HG03457 (cell line): ENCODE measurements at regions not wholly inside any gene's neighbourhood (a gene's known extent, or its start where the extent isn't known, plus 50 kb on each side); places are given as distances from the start of the nearest gene placed in this dataset.

Source experiments
- ATAC-seq: cut with Tn5 transposase; IDR thresholded peaks from one replicate; pipeline ENCODE4 v1.9.1; 2021; ENCODE audit warnings: moderate number of reproducible peaks; ENCODE audit not compliant: unreplicated experiment

DNA sequence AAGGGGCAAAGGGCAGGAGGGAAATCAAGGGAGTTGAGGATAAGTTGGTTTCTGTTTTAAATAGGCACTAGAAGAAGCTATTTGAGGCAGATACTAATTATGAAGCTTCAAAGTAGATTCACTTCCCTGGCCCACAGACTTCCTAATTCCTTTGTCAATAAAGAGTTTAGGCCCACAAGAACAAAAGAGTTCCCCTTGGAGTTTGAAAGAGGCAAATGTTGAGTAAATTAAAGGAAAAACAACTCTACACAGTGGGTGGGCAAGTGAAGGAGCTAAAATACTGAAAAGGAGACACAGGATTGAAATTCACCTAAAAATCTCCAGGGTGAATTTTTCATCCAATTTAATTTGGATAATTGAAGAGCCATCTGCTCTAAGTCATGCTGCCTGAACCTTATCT, 411.7 kb upstream of the RORA start:
- ATAC-seq = no peak

DNA sequence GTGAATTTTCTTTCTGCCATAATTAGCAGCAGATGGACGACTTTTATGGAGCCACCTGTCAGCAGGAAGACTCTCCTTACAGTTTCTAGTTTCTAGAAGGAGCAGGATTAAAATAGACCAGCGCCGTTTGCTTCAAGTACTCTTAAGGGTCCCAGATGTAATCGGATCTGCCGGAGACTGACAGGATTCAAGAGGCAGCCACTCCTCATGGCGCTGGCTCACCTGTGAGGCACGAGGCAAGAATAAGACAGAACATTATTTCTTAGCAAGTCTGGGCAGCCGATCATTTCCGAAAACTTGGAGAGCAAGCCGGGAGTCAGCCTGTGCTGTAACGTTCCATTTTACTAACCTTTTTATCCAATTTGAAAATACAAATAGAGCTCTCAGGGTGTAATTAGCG, 410.4 kb upstream of the RORA start:
- no peak for ATAC-seq

DNA sequence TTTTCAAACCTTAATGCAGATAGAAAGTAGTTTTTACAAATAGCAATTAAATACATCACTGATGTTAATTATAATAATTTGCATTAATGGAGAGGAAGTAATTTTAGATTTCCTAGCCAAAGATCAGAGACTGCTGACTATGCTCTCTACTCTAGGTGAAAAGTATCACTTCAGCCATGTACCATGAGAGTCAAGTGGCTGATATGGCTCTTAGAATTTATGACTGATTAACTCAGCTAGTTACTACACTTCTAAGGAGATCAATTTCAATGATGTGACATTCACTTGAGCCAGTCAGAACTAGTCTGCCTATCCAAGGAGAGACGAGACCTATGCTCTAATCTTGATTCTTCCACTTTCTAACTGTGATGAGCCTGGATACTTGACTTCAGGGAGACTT, 405.7 kb upstream of the RORA start:
- no peak for ATAC-seq

DNA sequence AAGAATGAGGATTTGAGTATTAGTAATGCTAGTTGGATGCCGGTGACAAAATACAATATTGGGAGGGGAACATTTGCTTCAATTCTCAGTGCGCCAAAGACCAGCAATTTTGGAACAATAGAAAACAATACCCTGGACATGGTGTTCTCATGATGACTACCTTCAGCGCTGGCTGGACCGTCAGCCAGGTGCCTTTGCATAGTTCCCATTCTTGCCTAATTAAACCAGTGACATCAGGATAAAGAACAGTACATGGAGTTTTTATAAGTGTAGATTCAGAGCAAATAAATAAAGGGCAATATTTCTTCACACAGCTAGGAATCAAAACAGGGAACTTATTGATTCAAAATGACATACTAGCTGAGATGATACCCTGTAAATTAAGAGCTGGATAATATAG, 404.8 kb upstream of the RORA start:
- ATAC-seq = no peak

DNA sequence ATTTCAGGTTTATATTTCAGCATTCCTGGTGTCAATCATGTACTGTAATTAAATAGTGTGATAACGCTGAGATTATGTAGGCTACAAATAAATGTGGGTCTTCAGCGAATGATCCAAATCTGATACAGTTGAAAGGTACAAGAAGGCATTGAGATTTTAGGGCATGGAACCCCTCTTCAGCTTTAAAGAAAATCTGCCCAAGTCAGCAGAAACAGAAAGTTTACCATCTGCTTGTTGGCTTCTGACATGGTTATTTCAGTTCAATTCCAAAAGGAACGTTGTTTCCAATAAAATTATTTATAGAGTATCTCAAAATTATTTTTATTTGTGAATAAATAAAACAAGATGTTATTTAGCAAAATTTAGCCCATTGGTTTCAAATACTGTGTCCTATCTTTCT, 400.2 kb upstream of the RORA start:
- no peak for ATAC-seq

DNA sequence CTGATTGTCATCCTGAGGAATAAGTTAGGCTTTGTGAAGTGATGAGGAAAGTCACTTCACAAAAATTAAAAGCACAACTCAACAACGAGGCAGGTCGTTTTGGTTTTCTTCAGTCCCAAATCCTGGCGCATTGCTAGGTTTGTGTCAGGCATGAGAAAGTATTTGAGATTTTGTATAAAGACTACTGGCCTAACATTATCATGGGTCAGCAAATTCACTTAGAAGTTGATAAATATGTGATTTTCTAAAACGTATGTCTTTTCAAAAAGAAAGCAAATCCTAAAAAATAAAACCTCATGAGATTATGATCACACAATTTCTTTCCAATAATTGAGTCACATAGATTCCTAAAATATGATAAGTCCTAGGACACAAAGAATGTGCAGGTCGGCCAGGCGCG, 395.8 kb upstream of the RORA start:
- no peak for ATAC-seq

DNA sequence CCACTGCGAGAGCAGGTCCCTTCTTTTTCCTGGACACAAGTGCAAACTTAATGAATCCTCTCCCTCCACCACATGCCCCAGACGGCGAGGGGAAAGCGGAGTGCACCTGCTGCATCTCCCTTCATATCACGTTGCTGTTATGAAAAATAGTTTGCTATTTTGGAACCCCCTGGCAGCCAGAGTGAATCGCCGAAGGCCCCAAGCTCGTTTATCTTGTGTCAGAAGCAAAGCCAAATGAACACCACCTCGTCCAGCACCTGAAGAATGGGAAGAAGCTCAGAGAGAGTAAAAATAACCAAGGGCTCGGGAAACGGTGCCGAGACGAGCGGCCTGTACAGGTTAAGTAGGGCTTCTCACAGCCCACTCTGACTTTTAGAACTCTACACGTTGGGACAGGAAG, 394.6 kb upstream of the RORA start:
- ATAC-seq = no peak

DNA sequence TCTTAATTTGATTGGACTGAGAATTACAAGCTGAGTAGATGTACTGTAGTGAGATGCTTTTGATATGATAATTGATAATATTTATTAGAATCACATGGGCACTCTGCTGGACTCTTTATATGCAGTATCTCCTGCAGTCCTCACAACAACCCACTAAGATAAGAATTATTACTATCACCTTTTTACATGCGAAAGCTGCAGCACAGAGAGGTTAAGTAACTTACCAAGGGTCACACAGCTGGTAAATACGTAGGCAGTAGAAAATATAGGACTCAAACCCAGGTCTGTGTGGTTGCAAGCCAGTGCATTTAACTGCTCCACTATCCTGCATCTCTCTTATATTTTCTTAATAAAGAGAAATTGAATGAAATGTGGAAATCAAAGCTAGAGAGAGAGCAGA, 392.8 kb upstream of the RORA start:
- ATAC-seq = no peak

DNA sequence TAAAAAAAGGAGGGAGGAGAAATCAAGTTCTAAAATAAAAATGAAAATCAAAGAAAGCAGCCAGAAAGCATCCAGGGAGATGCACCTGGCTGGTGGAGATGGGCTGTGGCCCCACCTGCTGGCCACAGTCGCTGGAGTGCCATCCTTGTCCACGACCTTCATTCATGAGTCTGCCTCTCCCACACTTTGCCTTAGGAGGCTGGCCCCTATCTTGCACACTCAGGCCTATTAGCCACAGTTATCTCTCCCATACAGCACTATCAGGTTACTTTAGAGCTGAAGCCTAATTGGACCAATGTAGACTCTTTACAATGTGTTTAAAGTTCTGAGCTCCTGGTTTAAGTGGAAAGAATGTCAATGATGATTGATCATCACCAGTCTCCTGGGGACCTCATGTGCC, 392.0 kb upstream of the RORA start:
- ATAC-seq = no peak

DNA sequence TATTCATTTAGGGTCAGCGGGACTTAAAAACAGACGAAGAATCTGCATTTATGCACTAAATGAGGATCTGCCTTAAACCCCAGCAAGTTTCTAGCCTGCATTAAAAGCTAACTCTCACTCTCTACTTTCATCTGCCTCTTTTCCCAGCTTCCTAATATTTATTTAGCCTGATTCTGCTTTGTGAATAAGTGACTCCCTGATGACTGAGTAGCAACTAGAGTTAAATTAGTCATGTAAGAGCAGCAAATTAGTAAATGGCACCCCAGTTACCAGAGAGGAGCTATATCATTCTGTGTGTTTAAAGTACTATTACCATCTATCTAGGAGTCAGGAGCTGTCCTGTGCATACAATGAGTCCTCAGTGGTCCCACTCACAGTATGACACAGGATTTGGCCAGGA, 391.0 kb upstream of the RORA start:
- no peak for ATAC-seq

DNA sequence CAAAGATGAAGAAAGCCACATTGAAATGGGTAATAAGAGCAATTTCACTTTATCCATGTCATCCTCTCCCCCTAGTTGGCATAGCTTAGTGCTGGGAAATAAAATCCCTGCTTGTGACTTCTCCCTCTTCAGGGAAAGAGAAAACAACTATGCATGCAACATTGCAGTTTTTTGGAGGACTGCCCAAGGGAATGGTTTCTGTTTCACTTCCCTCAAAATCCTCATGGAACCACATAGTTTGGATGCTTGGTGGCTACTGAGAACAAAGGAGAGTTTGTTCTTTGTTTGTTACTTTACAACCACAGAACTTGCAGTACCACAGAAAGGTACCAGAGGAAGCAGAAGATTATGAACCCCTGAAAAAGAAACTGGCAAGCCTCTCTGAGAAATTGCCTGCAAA, 384.6 kb upstream of the RORA start:
- ATAC-seq = no peak

DNA sequence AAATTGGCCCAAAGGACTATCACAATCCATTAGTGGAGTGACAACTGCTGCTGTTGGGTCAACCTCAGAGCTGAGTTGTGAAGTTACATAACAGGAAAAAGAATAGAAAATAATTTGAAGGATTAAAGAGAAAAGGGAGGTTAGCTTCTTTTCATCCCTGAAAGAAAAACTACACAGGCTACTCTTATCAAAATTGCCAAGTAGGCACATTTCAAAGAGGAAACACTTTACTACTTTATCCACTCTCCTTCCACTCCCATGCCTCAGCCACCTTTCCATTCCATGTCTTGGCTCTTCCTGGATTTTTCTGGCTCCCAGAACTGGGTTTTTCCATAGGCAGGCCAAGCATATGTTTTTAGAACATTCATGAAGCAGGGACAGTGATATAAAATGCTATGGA, 384.0 kb upstream of the RORA start:
- no peak for ATAC-seq

DNA sequence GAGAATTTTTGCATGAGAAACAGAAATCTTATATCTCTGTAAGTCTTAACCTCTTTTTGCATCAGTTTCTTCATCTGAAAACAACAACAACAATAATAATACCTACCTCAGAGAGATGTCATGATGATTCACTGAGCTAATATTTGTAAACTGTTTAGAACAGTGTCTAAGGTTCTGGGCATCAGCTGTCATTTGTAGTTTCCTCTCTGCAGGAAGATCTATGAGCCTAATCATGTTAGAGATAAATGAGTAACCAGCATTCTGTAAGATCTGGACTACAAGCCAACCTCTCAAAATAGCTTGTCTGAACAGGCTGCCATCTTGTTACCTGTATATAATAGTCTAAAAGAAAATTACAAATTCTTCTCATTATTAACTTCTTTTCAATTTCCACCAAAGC, 383.0 kb upstream of the RORA start:
- ATAC-seq = no peak

DNA sequence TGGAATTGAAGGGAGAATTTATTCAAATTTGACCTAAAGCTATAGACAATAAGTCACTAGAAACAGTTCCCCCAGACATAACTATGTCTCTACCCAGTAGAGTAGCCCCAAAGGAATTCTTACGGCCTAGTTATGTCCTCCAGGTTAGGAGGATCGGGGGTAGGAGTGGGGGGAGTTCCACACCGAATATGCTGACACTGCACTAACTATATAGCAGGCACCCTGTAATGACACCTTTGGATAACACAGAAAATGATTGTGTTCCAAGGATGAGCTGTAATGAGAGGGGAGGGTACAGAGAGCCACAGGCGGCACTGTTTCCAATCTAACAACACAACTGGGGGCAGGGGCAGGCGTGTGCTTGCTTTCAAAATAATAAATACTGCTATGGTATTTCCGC, 376.2 kb upstream of the RORA start:
- no peak for ATAC-seq

DNA sequence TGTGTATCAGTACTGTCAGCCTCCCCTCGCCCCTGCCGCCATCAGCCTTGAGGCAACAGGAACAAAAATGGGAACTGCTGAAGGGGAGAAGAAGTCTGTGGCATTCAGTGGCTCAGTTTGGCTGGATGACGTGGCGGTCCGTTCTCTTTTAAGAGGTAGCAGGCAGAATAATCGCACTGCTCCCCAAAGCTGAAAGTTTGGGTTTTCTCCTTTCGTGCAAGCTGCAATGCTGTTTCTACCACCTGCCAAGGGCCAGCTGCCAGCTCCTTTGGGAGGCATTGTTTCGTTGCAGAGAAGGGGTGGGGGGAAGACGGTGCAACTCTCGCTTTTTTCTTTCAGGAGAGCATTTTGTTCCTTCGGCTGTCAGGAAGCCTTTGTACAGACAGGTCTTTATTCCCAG, 369.6 kb upstream of the RORA start:
- ATAC-seq = no peak

DNA sequence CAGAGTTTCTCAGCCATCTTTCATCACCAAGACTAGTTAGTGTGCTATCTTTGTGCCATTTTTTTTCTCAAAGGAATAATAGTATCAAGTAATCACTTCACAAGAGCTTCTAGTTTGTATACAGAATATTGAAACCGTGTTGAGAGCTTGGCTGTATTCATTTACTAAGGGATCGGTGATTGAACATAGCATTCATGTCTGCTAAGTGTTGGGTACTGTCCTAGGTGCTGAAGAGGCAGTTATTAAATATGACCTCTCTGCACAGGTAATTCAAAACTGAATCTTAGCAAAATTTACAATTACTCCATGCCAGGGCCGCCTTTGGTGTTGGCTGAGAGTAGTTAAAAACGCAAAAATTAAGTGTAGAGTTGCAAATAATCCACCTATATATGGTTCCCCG, 355.3 kb upstream of the RORA start:
- no peak for ATAC-seq

DNA sequence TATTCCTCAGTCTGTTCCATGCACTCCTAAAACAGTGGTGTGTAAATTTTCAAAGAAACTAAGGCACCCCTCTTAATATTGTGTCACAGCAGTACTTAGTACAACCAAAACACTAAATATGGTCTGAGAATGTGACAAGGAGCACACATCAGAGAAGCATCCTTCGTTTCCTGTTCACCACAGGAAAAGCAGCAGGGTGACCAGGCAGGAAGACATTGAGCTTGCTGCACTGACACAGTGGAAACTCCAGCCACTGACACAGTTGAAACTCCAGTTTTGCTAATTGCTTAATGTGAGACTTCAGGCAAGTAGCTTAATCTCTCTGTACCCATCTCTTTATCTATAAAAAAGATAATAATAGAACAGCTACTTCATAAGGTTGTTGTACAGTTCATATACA, 353.0 kb upstream of the RORA start:
- no peak for ATAC-seq

DNA sequence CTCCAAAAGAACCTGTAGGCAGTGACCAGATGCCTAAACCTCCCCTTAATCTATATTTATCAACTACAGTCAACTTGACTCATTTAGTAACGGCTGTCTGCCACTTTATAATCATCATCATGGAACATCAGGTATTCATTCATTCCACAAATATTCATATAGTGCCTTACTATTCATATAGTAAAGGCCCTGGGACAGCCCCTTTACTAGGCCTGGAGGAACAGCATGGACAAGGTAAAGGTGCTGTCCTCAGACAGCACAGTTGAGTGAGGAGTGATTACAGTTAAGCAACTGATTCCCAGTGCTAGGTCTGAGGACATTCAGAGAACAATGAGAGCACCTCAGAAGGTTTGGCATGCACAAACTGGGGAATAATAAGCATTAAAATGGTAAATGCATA, 346.5 kb upstream of the RORA start:
- ATAC-seq = no peak

DNA sequence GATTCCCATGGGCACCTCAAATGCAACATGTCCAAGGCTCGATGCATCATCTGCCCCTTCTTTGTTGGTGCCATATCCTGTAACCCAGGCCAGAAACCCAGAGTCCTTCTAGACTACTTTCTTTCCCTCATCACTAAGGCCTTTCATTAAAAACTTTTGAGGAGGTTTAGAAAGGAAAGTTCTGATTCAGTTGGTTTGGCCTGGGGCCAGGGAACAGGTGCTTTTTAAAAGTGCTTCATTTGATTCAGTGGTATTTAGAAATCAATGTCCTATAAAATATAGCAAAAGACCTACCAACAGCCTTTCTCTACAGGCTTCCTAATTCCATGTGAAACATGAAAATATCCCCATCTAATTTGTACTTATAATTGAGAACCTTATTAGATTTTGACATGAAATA, 341.9 kb upstream of the RORA start:
- ATAC-seq = no peak

DNA sequence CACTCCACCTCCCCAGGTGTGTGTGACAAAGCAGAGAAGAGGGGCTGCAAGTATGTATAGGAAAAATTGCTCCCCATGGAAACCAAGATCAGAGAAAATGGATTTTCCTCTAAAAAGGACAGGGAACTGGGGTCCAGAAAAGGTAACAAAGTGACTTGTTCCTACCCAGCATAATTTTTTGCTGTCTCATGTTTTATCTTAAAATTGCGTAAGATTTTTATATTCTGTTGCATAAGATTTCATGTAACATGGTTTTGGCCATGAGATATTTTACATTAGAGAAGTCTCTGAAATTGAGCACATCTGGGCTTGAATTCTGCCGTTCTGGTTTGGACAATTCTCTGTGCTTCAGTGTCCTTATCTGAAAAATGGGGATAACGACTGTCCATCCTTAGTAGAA, 335.7 kb upstream of the RORA start:
- no peak for ATAC-seq

DNA sequence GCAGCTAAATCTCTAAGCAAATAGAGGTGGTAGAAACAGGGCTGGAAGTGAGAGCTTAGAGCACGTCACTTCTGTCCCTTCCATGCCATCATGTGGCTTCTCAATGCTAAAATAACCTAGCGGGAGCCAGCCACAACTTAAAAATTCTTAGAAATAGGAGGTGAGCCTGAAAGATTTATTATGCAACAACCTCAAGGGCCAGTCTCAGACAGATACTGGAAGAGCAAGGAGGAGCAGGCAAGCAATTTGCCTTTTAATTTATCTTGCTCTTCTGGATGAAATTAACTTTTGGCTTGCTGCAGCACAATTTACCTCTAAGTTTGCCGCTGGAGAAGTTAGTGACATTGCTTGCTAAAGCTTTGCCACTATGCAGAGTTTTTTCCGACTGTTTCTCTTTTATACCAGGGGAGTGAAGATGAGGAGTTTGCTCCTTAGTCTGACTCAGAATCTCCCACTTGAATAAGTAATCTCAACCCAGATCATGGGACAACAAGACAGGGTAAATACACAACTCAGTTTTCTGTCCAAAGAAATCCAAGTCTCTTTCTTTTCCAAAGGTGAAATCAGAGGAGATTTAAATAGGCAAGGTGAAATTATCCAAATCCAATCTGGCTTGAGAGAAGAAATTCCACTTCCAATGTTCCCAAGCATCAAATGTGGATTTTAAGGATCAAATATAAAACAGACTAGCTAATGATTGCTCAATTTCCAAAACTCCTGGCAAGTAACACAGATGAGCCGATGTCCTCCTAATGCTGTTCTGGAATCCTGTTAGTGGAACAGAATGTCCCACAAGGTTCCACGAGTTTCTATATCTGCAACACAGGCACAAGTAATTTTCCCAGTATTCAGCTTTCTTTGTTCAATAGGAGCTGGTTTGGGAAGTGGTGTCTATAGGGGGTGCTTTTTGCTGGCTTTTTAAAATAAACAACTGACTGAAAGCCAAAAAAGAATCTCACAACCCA, 329.4 kb upstream of the RORA start:
- no peak for ATAC-seq

DNA sequence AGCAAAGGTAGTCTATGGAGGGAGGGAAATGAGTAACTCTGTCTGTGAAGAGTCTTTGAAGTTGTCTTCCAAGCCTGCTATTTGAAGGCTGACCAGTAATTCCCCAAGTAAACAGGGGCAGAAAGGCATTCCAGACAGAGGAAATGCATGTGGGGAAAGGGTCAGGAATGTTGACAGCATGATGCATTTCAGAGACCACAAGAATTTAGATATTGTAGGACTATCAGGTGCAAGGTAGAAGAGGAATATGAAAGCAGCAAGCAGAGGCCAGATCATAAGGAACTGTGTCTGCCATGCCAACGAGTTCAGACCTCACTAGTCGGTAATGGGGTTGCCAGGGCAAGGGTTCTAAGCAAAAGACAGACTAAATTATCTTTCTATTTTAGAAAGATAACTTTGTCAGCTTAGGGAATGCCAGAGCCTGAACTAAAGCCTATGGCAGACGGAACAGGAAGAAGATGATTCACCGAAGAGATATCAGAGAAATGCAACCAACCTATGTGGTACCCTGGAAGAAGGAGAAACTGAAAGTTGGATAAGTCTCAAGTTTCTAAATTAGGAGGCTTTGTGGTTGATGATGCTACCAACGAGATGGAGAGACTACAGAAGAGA, 327.0 kb upstream of the RORA start:
- ATAC-seq = no peak

DNA sequence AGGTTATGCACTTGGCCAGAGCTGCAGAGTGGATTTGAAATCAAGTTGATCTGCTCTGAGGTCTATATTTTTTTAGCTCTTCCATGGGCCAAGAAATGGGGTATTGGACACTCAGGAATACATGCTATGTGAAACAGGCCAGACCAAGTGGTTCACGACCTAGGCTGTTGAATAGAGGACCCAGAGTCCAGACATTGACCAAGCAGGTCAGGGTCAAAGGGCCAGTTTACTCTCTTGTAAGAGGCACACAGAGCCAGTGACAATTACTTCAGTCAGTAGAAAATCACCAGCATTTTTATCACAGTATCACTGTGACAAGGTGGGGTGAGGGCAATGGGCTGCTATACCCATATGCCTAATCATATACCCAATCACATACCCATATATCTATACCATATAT, 320.6 kb upstream of the RORA start:
- no peak for ATAC-seq
